ENCODE measurements at regions not wholly inside any gene's neighbourhood (a gene's known extent, or its start where the extent isn't known, plus 50 kb on each side); places are given as distances from the start of the nearest gene placed in this dataset.

DNA sequence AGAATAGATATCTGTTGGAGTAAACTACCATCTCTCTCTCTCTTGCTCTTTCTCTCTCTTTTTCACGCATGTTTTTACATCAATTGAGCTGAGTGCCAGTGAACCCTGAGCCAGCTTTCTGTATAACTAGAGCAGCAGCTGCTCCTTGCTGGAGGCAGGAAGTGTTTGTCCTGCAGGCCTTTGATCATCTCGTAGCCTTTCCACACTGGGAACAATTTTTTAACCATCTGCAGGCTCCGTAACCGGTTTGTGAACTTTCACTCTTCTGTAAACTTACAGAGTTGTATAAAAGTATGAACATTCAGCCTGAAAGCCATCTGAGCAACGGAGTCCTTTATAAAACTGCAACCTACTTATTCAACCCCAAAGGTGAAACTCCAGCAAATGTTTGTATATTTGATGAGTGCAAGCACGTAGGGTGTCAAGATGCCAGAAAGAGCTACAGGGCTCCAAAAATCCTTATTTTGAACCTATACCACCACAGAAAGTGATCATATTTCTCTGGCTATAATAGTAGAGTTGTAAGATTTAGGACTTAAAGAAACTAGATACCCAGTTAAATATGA is 162.8 kb upstream of the NFE2L3 start:
- H3K27me3 ChIP-seq (ENCODE audit: control insufficient read depth in 1 of 2, insufficient read depth in 2 of 2, low read length in 2 of 2) = no peaks in the 10 kb centered on the region
- no peaks in the 10 kb centered on the region for H3K36me3 ChIP-seq (ENCODE audit: control insufficient read depth in 1 of 2, insufficient read depth in 2 of 2, low read length in 2 of 2)
- H3K27ac ChIP-seq (ENCODE audit: low read depth, low read length) = no peak overlapping the region
- no peak overlapping the region for H3K4me3 ChIP-seq (ENCODE audit: low read depth in 1 of 2, low read length in 2 of 2)
- no peak overlapping the region for H3K9ac ChIP-seq (ENCODE audit: low read depth in 1 of 2, low read length in 2 of 2)
- H3K4me1 ChIP-seq (ENCODE audit: control insufficient read depth in 1 of 2, insufficient read depth in 2 of 2, low read length in 2 of 2) = peaks cover 0 to 2% of the 10 kb centered on the region in 2 donors
- no peaks in the 10 kb centered on the region for H3K9me3 ChIP-seq (ENCODE audit: control insufficient read depth in 1 of 2, low read length in 2 of 2)

DNA sequence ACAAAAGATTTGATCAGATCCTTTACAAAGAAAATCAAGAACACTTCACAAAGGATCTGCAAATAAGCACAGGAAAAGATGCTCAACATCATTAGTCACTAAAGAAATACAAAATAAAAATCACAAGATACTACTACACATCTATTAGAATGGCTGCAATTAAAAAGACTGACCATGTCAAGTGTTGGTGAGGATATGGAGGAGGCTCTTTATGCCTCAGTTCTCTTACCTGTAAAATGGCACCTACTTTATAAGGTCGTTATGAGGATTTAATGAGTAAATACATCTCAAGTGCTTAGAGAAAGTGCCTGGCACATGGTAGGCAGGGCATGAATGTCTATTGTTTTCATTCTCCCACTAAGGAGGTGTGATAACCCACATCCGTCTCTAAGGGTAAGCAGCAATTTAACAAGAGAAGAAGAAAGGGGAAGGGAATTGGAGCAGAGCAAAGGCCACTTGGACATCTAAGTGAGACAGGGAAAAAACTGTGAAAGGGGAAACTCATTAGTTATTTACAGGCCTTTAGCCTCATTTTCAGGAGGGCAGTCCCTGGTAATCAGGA is 157.5 kb upstream of the NFE2L3 start:
- no peak overlapping the region for H3K27ac ChIP-seq (ENCODE audit: low read depth, low read length)
- no peak overlapping the region for H3K4me3 ChIP-seq (ENCODE audit: low read depth in 1 of 2, low read length in 2 of 2)
- no peaks in the 10 kb centered on the region for H3K36me3 ChIP-seq (ENCODE audit: control insufficient read depth in 1 of 2, insufficient read depth in 2 of 2, low read length in 2 of 2)

DNA sequence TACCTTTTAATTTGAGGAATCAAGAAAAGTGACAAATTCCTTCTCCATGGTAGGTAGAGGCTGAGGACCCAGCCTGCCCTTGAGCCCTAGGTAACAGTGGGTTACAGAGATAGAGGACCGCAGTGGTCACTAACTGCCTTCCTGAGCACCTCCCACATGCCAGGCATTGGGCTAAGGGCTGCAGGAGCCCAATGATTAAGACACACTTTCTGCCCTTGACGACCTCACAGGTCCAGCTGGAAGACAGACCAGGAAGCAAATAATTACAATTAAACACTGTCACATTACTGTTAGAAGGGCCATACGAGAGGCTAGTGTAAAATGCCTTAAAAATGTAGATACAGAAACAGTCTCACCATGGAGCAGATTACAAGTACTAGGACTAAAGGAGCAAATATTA is 156.8 kb upstream of the NFE2L3 start:
- Histone ChIP-seq H3K36me3 (ENCODE audit: control insufficient read depth in 1 of 2, insufficient read depth in 2 of 2, low read length in 2 of 2) (no peaks in the 10 kb centered on the region), H3K9me3 (ENCODE audit: control insufficient read depth in 1 of 2, low read length in 2 of 2) (no peaks in the 10 kb centered on the region), H3K27me3 (ENCODE audit: control insufficient read depth in 1 of 2, insufficient read depth in 2 of 2, low read length in 2 of 2) (no peaks in the 10 kb centered on the region), H3K27ac (ENCODE audit: low read depth, low read length) (no peak overlapping the region), H3K9ac (ENCODE audit: low read depth in 1 of 2, low read length in 2 of 2) (peak overlapping the region in 1 of 2 donors; percentile 12), H3K4me1 (ENCODE audit: control insufficient read depth in 1 of 2, insufficient read depth in 2 of 2, low read length in 2 of 2) (peaks cover 7 to 24% of the 10 kb centered on the region in 2 donors), H3K4me3 (ENCODE audit: low read depth in 1 of 2, low read length in 2 of 2) (no peak overlapping the region)

More for the DNA sequence above, 157.5 kb upstream of the NFE2L3 start:
- Histone ChIP-seq H3K27me3 (ENCODE audit: control insufficient read depth in 1 of 2, insufficient read depth in 2 of 2, low read length in 2 of 2) (no peaks in the 10 kb centered on the region), H3K4me1 (ENCODE audit: control insufficient read depth in 1 of 2, insufficient read depth in 2 of 2, low read length in 2 of 2) (peaks cover 7 to 24% of the 10 kb centered on the region in 2 donors), H3K9ac (ENCODE audit: low read depth in 1 of 2, low read length in 2 of 2) (no peak overlapping the region), H3K9me3 (ENCODE audit: control insufficient read depth in 1 of 2, low read length in 2 of 2) (no peaks in the 10 kb centered on the region)

DNA sequence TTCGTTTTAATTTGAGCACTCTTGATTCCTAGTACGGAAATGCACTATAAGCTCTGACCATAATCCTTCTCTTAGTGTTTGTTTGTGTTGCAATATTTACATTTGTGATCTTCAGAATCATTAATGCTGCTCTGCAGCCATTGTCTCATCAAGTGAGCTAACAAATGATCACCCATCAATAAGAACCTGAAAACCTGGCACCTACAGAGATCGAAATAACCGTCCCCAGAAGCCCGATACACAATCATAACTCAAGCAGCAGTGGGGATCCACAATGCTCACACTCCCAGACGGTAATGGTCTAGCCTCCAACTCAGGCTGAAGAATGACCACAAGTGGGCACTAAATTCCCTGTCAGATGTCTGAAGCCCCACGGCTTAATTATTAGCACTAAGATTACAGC is 156.0 kb upstream of the NFE2L3 start:
- no peaks in the 10 kb centered on the region for H3K27me3 ChIP-seq (ENCODE audit: control insufficient read depth in 1 of 2, insufficient read depth in 2 of 2, low read length in 2 of 2)
- no peak overlapping the region for H3K9ac ChIP-seq (ENCODE audit: low read depth in 1 of 2, low read length in 2 of 2)
- no peaks in the 10 kb centered on the region for H3K9me3 ChIP-seq (ENCODE audit: control insufficient read depth in 1 of 2, low read length in 2 of 2)
- H3K36me3 ChIP-seq (ENCODE audit: control insufficient read depth in 1 of 2, insufficient read depth in 2 of 2, low read length in 2 of 2) = no peaks in the 10 kb centered on the region
- no peak overlapping the region for H3K27ac ChIP-seq (ENCODE audit: low read depth, low read length)
- H3K4me3 ChIP-seq (ENCODE audit: low read depth in 1 of 2, low read length in 2 of 2) = no peak overlapping the region
- H3K4me1 ChIP-seq (ENCODE audit: control insufficient read depth in 1 of 2, insufficient read depth in 2 of 2, low read length in 2 of 2) = peaks cover 7 to 26% of the 10 kb centered on the region in 2 donors

DNA sequence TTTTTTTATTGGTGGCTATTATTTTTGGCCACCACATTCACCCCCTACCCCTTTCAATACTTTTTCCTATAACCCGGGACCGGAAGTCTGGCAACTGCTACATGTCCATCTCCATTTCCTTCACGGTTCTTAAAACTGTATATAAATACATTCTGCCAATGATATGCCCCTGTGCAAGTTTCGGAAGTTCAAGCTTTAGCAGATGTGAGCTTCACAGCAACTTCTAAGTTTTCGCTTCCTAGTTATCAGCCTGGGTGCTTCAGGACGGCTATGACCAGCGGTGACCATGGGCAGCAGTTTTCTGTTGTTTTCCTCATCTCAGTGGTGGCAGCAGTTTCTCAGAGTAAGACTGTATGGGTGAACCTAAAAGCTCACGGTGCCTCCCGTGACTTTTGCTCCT is 153.5 kb upstream of the NFE2L3 start:
- Histone ChIP-seq H3K27ac (ENCODE audit: low read depth, low read length) (no peak overlapping the region), H3K9me3 (ENCODE audit: control insufficient read depth in 1 of 2, low read length in 2 of 2) (no peaks in the 10 kb centered on the region), H3K4me1 (ENCODE audit: control insufficient read depth in 1 of 2, insufficient read depth in 2 of 2, low read length in 2 of 2) (peaks cover 12 to 38% of the 10 kb centered on the region in 2 donors), H3K9ac (ENCODE audit: low read depth in 1 of 2, low read length in 2 of 2) (no peak overlapping the region), H3K36me3 (ENCODE audit: control insufficient read depth in 1 of 2, insufficient read depth in 2 of 2, low read length in 2 of 2) (no peaks in the 10 kb centered on the region), H3K4me3 (ENCODE audit: low read depth in 1 of 2, low read length in 2 of 2) (no peak overlapping the region), H3K27me3 (ENCODE audit: control insufficient read depth in 1 of 2, insufficient read depth in 2 of 2, low read length in 2 of 2) (no peaks in the 10 kb centered on the region)

DNA sequence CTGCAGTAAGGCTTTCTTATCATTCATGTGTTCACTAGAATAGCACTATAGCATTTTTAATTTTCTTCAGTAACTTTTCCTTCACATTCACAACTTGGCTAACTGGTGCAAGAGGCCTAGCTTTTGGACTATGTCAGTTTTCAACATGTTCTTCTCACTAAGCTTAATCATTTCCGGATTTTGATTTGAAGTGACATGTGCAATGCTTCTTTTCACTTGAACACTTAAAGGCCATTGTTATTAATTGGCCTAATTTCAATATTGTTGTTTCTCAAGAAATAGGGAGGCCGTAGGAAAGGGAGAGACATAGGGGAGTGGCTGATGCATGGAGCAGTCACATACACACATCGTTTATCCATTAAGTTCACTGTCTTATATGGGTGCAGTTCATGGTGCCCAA is 151.2 kb upstream of the NFE2L3 start:
- Histone ChIP-seq H3K4me1 (ENCODE audit: control insufficient read depth in 1 of 2, insufficient read depth in 2 of 2, low read length in 2 of 2) (peaks cover 8 to 41% of the 10 kb centered on the region in 2 donors), H3K4me3 (ENCODE audit: low read depth in 1 of 2, low read length in 2 of 2) (no peak overlapping the region), H3K27me3 (ENCODE audit: control insufficient read depth in 1 of 2, insufficient read depth in 2 of 2, low read length in 2 of 2) (no peaks in the 10 kb centered on the region), H3K27ac (ENCODE audit: low read depth, low read length) (no peak overlapping the region), H3K9me3 (ENCODE audit: control insufficient read depth in 1 of 2, low read length in 2 of 2) (no peaks in the 10 kb centered on the region), H3K36me3 (ENCODE audit: control insufficient read depth in 1 of 2, insufficient read depth in 2 of 2, low read length in 2 of 2) (no peaks in the 10 kb centered on the region), H3K9ac (ENCODE audit: low read depth in 1 of 2, low read length in 2 of 2) (no peak overlapping the region)

DNA sequence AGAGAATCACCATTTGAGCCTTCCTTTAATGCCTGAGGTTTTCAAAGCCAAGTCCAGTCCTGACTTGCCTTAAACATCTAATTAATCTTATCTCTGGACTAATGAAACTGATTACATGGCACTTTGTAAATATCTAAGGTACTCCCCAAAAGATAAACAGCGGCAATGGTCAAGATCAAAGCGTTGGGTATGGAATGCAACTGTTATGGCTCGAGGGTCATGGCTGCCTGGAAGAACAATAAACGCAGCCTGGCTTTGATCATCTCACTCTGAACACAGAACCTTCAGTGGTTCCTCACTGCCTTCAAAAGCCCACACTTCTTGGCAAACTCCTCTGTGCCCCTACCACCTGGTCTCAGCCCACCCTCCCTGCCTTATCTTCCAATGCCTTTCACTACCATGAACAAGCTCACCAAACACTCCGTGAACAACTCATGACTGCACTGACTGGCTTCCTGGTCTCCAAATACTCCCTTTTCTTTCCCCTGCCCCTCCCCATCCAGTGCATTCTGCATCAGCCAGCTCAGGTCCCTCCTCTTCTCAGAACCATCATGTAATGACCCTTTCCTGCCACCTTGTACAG is 150.2 kb upstream of the NFE2L3 start:
- H3K9me3 ChIP-seq (ENCODE audit: control insufficient read depth in 1 of 2, low read length in 2 of 2) = no peaks in the 10 kb centered on the region
- H3K27me3 ChIP-seq (ENCODE audit: control insufficient read depth in 1 of 2, insufficient read depth in 2 of 2, low read length in 2 of 2) = no peaks in the 10 kb centered on the region
- no peak overlapping the region for H3K27ac ChIP-seq (ENCODE audit: low read depth, low read length)
- H3K36me3 ChIP-seq (ENCODE audit: control insufficient read depth in 1 of 2, insufficient read depth in 2 of 2, low read length in 2 of 2) = no peaks in the 10 kb centered on the region
- H3K9ac ChIP-seq (ENCODE audit: low read depth in 1 of 2, low read length in 2 of 2) = no peak overlapping the region
- peak overlapping the region in 1 of 2 donors; percentile 32 for H3K4me3 ChIP-seq (ENCODE audit: low read depth in 1 of 2, low read length in 2 of 2)
- peaks cover 17 to 42% of the 10 kb centered on the region in 2 donors for H3K4me1 ChIP-seq (ENCODE audit: control insufficient read depth in 1 of 2, insufficient read depth in 2 of 2, low read length in 2 of 2)

DNA sequence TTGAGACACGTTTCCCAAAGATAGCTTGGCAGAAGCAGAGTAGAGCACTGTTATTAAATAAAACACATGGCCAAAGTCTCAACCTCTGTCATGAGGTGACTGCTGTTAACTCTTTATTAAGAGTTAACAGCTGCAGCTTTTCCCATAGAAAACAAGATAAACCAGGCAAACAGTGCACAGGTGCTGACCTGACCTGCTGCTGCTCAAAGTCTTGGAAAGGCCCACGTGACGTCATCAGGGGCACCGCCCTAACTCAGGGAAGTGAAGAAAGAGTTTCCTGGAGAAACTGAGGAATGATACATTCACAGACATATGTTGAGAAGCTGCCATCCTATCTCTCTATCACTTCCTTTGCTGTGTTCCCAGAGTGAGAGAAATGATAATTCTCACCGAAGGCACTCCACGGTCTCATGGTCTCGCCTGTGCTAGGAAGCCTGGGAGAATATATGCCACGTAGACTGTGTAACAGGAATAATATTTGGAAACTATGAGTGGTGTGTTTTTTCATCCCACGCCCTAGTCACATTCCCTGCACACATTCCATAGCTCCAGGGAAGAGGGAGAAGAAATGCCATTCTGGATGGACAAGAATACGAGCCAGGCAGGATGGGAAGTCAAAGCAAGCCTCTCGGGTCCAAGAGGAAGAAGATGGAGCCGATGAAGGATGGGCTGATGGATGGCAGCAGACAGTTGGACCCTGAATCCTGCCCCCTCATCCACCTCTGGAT is 146.2 kb upstream of the NFE2L3 start:
- Histone ChIP-seq H3K9ac (ENCODE audit: low read depth in 1 of 2, low read length in 2 of 2) (no peak overlapping the region), H3K27ac (ENCODE audit: low read depth, low read length) (no peak overlapping the region), H3K9me3 (ENCODE audit: control insufficient read depth in 1 of 2, low read length in 2 of 2) (no peaks in the 10 kb centered on the region), H3K27me3 (ENCODE audit: control insufficient read depth in 1 of 2, insufficient read depth in 2 of 2, low read length in 2 of 2) (no peaks in the 10 kb centered on the region), H3K36me3 (ENCODE audit: control insufficient read depth in 1 of 2, insufficient read depth in 2 of 2, low read length in 2 of 2) (no peaks in the 10 kb centered on the region), H3K4me3 (ENCODE audit: low read depth in 1 of 2, low read length in 2 of 2) (no peak overlapping the region), H3K4me1 (ENCODE audit: control insufficient read depth in 1 of 2, insufficient read depth in 2 of 2, low read length in 2 of 2) (peaks cover 17 to 42% of the 10 kb centered on the region in 2 donors)

DNA sequence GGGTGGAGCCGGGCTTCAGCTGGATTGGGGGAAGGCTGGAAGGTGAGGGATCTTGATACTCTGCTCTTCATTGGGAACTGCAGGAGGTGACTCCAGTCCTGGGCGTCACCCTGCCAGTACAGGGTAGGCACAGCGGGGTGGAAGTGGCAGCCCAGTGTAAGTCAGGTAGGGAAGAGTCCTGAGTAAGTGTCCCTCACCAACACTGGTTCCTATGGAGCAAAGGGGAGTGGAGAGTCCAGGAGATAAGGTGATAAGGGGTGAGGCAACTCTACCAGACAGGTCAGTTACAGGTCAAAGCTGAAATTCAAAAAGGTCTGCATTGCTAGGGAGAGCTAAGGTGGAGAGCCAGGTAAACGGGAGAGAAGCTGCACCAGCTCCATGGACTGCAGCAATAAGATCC is 145.6 kb upstream of the NFE2L3 start:
- H3K9ac ChIP-seq (ENCODE audit: low read depth in 1 of 2, low read length in 2 of 2) = no peak overlapping the region
- H3K4me1 ChIP-seq (ENCODE audit: control insufficient read depth in 1 of 2, insufficient read depth in 2 of 2, low read length in 2 of 2) = peaks cover 17 to 36% of the 10 kb centered on the region in 2 donors
- no peaks in the 10 kb centered on the region for H3K27me3 ChIP-seq (ENCODE audit: control insufficient read depth in 1 of 2, insufficient read depth in 2 of 2, low read length in 2 of 2)
- no peaks in the 10 kb centered on the region for H3K36me3 ChIP-seq (ENCODE audit: control insufficient read depth in 1 of 2, insufficient read depth in 2 of 2, low read length in 2 of 2)
- H3K4me3 ChIP-seq (ENCODE audit: low read depth in 1 of 2, low read length in 2 of 2) = no peak overlapping the region
- H3K27ac ChIP-seq (ENCODE audit: low read depth, low read length) = no peak overlapping the region
- no peaks in the 10 kb centered on the region for H3K9me3 ChIP-seq (ENCODE audit: control insufficient read depth in 1 of 2, low read length in 2 of 2)

DNA sequence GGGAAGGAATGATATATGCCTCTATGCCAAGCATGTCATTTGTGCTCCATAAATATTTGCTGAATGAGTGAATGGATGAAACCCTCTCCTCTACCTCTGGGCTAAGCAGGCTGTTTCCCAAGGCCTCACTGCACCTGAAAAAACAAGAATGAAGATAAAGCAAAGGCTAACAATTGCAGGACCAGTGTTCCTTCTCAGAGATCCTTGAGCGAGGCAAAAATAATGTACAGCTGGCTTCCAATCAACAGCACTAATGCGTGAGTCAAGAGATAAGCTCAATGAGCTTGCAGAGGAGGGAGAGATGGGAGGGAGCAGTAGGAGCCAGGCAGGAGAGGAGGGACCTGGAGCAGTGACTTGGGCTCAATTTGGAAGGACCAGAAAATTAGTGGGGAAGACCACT is 144.5 kb upstream of the NFE2L3 start:
- H3K27ac ChIP-seq (ENCODE audit: low read depth, low read length) = no peak overlapping the region

More for the DNA sequence above, 144.5 kb upstream of the NFE2L3 start:
- Histone ChIP-seq H3K36me3 (ENCODE audit: control insufficient read depth in 1 of 2, insufficient read depth in 2 of 2, low read length in 2 of 2) (no peaks in the 10 kb centered on the region), H3K27me3 (ENCODE audit: control insufficient read depth in 1 of 2, insufficient read depth in 2 of 2, low read length in 2 of 2) (no peaks in the 10 kb centered on the region), H3K9me3 (ENCODE audit: control insufficient read depth in 1 of 2, low read length in 2 of 2) (no peaks in the 10 kb centered on the region), H3K4me1 (ENCODE audit: control insufficient read depth in 1 of 2, insufficient read depth in 2 of 2, low read length in 2 of 2) (peaks cover 11 to 28% of the 10 kb centered on the region in 2 donors), H3K4me3 (ENCODE audit: low read depth in 1 of 2, low read length in 2 of 2) (no peak overlapping the region), H3K9ac (ENCODE audit: low read depth in 1 of 2, low read length in 2 of 2) (no peak overlapping the region)
